Nephron progenitor cell (in vitro differentiated cells): ENCODE measurements at regions not wholly inside any gene's neighbourhood (a gene's known extent, or its start where the extent isn't known, plus 50 kb on each side); places are given as distances from the start of the nearest gene placed in this dataset.

Experiments
- DNase-seq: peaks from one replicate; pipeline ENCODE4 v3.0.0; 2021
- H3K27ac Mint-ChIP-seq: 2 replicates; pipeline ENCODE4 v1.8.0; 2021; ENCODE audit warnings: mild to moderate bottlenecking, moderate library complexity, mixed read lengths
- H3K27me3 Mint-ChIP-seq: 2 replicates; pipeline ENCODE4 v1.8.0; 2021; ENCODE audit warnings: mild to moderate bottlenecking, low read depth, mixed read lengths; ENCODE audit not compliant: poor library complexity
- H3K36me3 Mint-ChIP-seq: 2 replicates; pipeline ENCODE4 v1.8.0; 2021; ENCODE audit warnings: low read depth, mixed read lengths
- H3K4me1 Mint-ChIP-seq: 2 replicates; pipeline ENCODE4 v1.8.0; 2021; ENCODE audit warnings: mixed read lengths
- H3K4me3 Mint-ChIP-seq: 2 replicates; pipeline ENCODE4 v1.8.0; 2021; ENCODE audit warnings: mild to moderate bottlenecking, moderate library complexity, mixed read lengths
- H3K9me3 Mint-ChIP-seq: 2 replicates; pipeline ENCODE4 v1.8.0; 2021; ENCODE audit warnings: mild to moderate bottlenecking, moderate library complexity, mixed read lengths
- CTCF ChIP-seq: fragments of 200-600 bp; sonication (generic); IDR thresholded peaks from 2 replicates; pipeline ENCODE4 v1.5.0; 2021; ENCODE audit warnings: antibody characterized with exemption

DNA sequence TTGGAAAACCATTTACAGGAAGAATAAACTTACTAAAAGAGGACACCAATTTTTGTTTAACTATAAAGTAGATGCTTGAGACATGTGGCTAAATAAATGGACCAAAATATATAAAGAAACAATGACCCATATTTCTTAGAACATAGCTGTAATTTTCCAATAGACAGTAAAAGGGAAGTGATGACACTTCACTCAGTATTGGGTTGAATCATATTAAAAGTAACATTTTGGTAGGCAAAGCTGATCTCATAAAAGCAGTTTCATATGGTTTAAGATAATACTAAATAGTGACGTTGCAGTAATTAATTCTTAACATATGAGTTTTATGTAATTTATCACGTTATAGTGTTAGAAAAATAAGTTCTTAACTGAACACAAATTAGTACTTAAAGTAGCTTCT, 308.9 kb upstream of the RUNX1 start:
- Mint-ChIP-seq H3K36me3 (no peaks in the 10 kb centered on the region), H3K27me3 (peaks cover 5% of the 10 kb centered on the region), H3K4me3 (no peak overlapping the region), H3K9me3 (peaks cover 5% of the 10 kb centered on the region), H3K4me1 (no peaks in the 10 kb centered on the region), H3K27ac (no peak overlapping the region)
- DNase-seq: no peak
- TF ChIP-seq CTCF: no peak

DNA sequence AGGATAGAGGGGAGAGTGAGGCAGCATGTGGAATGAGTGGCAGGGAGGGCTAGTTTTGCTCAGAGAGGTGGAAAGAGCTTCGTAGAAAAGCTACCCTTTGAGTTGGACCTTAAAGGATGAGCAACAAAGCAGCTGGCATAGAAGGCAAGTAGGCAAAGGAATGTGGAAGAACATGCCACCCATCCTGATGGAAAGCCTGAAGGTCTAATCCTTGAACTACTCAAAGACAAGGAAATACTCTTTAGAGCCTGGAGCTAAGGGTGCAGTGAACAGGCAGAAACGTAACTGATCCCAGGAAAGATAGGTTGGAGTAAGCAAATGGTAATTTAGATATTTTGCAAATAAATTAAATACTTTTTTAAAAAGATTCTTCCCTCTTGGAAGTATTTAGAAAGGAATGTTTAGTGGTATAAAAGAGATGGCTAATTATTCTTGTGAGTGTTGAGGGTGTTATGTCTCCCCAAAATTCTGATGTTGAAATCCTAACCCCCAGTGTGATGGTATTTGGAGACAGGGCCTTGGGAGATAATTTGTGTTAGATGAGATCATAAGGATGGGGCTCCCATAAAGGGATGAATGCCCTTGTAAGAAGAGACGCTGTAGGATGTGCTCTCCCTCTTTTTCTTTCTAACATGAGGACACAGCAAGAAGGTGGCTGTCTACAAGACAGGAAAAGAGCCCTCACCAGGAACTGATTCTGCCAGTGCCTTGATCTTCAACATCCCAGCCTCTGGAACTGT, 308.1 kb upstream of the RUNX1 start:
- Mint-ChIP-seq H3K4me3 (no peak overlapping the region), H3K4me1 (no peaks in the 10 kb centered on the region)

GRCh38 chr21:35354078-35354477, 305.0 kb upstream of the RUNX1 start:
- Mint-ChIP-seq H3K27ac (no peak overlapping the region), H3K9me3 (no peaks in the 10 kb centered on the region), H3K4me3 (no peak overlapping the region), H3K36me3 (no peaks in the 10 kb centered on the region), H3K27me3 (peaks cover 11% of the 10 kb centered on the region), H3K4me1 (no peaks in the 10 kb centered on the region)
- no peak for TF ChIP-seq CTCF
- DNase-seq: no peak

More for the DNA sequence above, 308.1 kb upstream of the RUNX1 start:
- Mint-ChIP-seq H3K36me3 (no peaks in the 10 kb centered on the region), H3K9me3 (no peaks in the 10 kb centered on the region), H3K27ac (no peak overlapping the region), H3K27me3 (peaks cover 6% of the 10 kb centered on the region)
- no peak for TF ChIP-seq CTCF
- no peak for DNase-seq

DNA sequence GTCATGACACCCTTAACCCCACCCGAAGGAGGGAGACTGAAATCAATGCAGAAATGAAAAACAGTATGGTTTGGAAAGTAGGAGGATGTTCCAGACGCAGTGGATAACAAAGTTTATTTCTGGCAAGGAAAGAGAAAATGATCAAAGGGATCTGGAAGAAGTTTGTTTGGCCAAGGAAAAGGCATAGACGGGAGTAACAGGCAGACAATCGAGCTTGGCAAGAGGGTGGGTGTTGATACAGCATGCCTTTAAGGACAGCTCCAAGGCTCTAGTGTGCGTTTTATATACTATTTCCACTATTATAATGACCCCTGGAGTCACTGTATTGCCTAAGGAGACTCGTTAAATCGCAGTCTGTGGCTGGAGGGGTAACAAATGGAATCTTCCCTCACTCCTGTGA, 303.7 kb upstream of the RUNX1 start:
- Mint-ChIP-seq H3K27me3 (peaks cover 11% of the 10 kb centered on the region), H3K4me1 (no peaks in the 10 kb centered on the region), H3K4me3 (no peak overlapping the region), H3K36me3 (no peaks in the 10 kb centered on the region), H3K27ac (no peak overlapping the region), H3K9me3 (no peaks in the 10 kb centered on the region)
- no peak for DNase-seq
- no peak for TF ChIP-seq CTCF

- Mint-ChIP-seq H3K36me3 (no peaks in the 10 kb centered on the region), H3K27ac (no peak overlapping the region), H3K27me3 (peaks cover 13% of the 10 kb centered on the region), H3K4me1 (no peaks in the 10 kb centered on the region), H3K4me3 (no peak overlapping the region), H3K9me3 (no peaks in the 10 kb centered on the region)
- no peak for TF ChIP-seq CTCF
- DNase-seq: no peak
These were observed 303.1 kb upstream of the RUNX1 start for GRCh38 chr21:35352066-35352770.

- no peaks in the 10 kb centered on the region for H3K4me1 Mint-ChIP-seq
- H3K27me3 Mint-ChIP-seq: peaks cover 15% of the 10 kb centered on the region
- no peak overlapping the region for H3K27ac Mint-ChIP-seq
- no peaks in the 10 kb centered on the region for H3K9me3 Mint-ChIP-seq
- no peak for TF ChIP-seq CTCF
- H3K36me3 Mint-ChIP-seq: no peaks in the 10 kb centered on the region
- no peak for DNase-seq
- H3K4me3 Mint-ChIP-seq: no peak overlapping the region
These were observed 302.3 kb upstream of the RUNX1 start for GRCh38 chr21:35351434-35351833.
